Bronchial epithelial cell (primary cell): ENCODE measurements at regions not wholly inside any gene's neighbourhood (a gene's known extent, or its start where the extent isn't known, plus 50 kb on each side); places are given as distances from the start of the nearest gene placed in this dataset.
A peak's percentile ranks its signal among the peaks of the same experiment; 100 is the strongest.

Source experiments
- DNase-seq: peaks from one replicate; pipeline ENCODE4 v3.0.0-alpha.2; 2010; ENCODE audit warnings: low read depth
- FAIRE-seq: peaks from 2 replicates; lab custom pipeline; 2011; peaks lifted over from hg19 to GRCh38; lab: Jason Lieb, UNC
- H3K27me3 ChIP-seq: 2 replicates; pipeline ENCODE4 v1.5.1; 2011; ENCODE audit warnings: low read length; ENCODE audit not compliant: control insufficient read depth, insufficient read depth
- H3K36me3 ChIP-seq: 2 replicates; pipeline ENCODE4 v1.5.1; 2011; ENCODE audit warnings: low read length; ENCODE audit not compliant: control insufficient read depth, insufficient read depth
- H3K4me3 ChIP-seq: 2 replicates; pipeline ENCODE4 v1.5.1; 2011; ENCODE audit warnings: mild to moderate bottlenecking, low read depth, low read length, control low read depth
- TF ChIP-seq, protein P1 (sequence below): IDR thresholded peaks from 2 replicates; pipeline ENCODE4 v1.5.1; 2011; ENCODE audit warnings: mild to moderate bottlenecking, moderate library complexity, low read length, control low read depth, inconsistent platforms; ENCODE audit not compliant: insufficient read depth, severe bottlenecking

GRCh38 chr1:199357599-199357998, 669.9 kb upstream of the NR5A2 start:
- no peak overlapping the region for H3K4me3 ChIP-seq
- TF ChIP-seq, protein P1, sequence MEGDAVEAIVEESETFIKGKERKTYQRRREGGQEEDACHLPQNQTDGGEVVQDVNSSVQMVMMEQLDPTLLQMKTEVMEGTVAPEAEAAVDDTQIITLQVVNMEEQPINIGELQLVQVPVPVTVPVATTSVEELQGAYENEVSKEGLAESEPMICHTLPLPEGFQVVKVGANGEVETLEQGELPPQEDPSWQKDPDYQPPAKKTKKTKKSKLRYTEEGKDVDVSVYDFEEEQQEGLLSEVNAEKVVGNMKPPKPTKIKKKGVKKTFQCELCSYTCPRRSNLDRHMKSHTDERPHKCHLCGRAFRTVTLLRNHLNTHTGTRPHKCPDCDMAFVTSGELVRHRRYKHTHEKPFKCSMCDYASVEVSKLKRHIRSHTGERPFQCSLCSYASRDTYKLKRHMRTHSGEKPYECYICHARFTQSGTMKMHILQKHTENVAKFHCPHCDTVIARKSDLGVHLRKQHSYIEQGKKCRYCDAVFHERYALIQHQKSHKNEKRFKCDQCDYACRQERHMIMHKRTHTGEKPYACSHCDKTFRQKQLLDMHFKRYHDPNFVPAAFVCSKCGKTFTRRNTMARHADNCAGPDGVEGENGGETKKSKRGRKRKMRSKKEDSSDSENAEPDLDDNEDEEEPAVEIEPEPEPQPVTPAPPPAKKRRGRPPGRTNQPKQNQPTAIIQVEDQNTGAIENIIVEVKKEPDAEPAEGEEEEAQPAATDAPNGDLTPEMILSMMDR, result no peak
- DNase-seq (no peak), FAIRE-seq (no peak)
- H3K27me3 ChIP-seq, result no peaks in the 10 kb centered on the region
- no peaks in the 10 kb centered on the region for H3K36me3 ChIP-seq

- Histone ChIP-seq H3K36me3 (no peaks in the 10 kb centered on the region), H3K4me3 (no peak overlapping the region), H3K27me3 (no peaks in the 10 kb centered on the region)
- DNase-seq (peak; percentile 50), FAIRE-seq (peak; percentile 73)
- TF ChIP-seq, protein P1, result no peak
Observed at GRCh38 chr1:199362996-199363395, 664.5 kb upstream of the NR5A2 start.

- TF ChIP-seq, protein P1, result no peak
- H3K36me3 ChIP-seq, result no peaks in the 10 kb centered on the region
- DNase-seq (no peak), FAIRE-seq (no peak)
- no peak overlapping the region for H3K4me3 ChIP-seq
- no peaks in the 10 kb centered on the region for H3K27me3 ChIP-seq
Observed at GRCh38 chr1:199373139-199373538, 654.4 kb upstream of the NR5A2 start.

DNA sequence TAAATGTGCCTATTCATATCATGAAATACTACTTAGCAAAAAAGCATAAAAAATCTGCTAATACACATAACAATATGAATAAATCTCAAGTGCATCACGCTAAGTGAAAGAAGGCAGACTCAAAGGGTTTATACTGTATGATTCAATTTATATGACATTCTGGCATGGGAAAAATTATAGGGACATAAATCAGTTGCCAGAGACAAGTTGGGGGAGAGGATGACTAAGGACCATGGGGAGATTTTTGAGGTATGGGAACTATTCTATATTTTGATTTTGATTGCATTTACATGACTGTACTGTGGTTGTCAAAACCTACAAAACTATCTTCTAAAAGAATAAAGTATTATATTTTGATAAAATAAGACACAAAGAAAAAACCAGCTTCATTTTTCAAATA, 650.3 kb upstream of the NR5A2 start:
- no peaks in the 10 kb centered on the region for H3K36me3 ChIP-seq
- no peak overlapping the region for H3K4me3 ChIP-seq
- DNase-seq, result no peak
- no peak for FAIRE-seq
- H3K27me3 ChIP-seq, result no peaks in the 10 kb centered on the region
- TF ChIP-seq, protein P1, result no peak

GRCh38 chr1:199383793-199384192, 643.7 kb upstream of the NR5A2 start:
- FAIRE-seq, result no peak
- Histone ChIP-seq H3K4me3 (no peak overlapping the region), H3K27me3 (no peaks in the 10 kb centered on the region), H3K36me3 (no peaks in the 10 kb centered on the region)
- no peak for DNase-seq
- TF ChIP-seq, protein P1, result no peak

- Histone ChIP-seq H3K27me3 (no peaks in the 10 kb centered on the region), H3K4me3 (no peak overlapping the region), H3K36me3 (no peaks in the 10 kb centered on the region)
- FAIRE-seq (no peak), DNase-seq (no peak)
- TF ChIP-seq, protein P1, result no peak
Observed at GRCh38 chr1:199394856-199395255, 632.7 kb upstream of the NR5A2 start.
